ENCODE measurements at regions not wholly inside any gene's neighbourhood (a gene's known extent, or its start where the extent isn't known, plus 50 kb on each side); places are given as distances from the start of the nearest gene placed in this dataset.
"Not testable (repeated sequence)": the region's sequence is repeated elsewhere in the genome, so short reads cannot be mapped to it uniquely, and the experiment has no call there.

- intact Hi-C loops (cut with DNase I), result no loop called here
- no peak for DNase-seq (ENCODE audit: low spot score)
These were observed 662.5 kb downstream of the LUZP2 start for GRCh38 chr11:25159341-25159740.

DNA sequence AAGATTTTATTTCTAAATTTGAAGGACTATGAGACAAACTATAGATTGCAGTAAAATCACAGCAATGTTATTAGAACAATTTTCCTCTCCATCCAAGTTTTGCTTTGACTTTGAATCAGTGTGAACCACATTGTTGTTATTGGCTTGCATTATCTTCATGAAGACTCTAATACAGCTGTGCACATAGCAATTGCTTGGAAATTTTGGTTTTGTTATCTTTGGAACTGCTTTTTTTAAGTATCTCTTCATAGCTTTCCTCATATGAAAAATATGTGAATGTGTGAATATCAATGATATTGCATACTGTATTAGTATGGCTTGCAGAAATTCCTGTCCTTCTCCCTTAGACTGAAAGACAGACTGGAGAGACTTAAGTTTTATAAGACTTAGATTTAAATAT is 666.6 kb downstream of the LUZP2 start:
- intact Hi-C loops (cut with DNase I), result no loop called here
- no peak for DNase-seq (ENCODE audit: low spot score)

- intact Hi-C loops (cut with DNase I), result no loop called here
- DNase-seq (ENCODE audit: low spot score), result no peak
These were observed 683.3 kb downstream of the LUZP2 start for GRCh38 chr11:25180187-25180586.

- DNase-seq (ENCODE audit: low spot score), result no peak
- intact Hi-C loops (cut with DNase I), result no loop called here
These were observed 686.6 kb downstream of the LUZP2 start for GRCh38 chr11:25183411-25183810.

GRCh38 chr11:25197515-25197914 is 700.7 kb downstream of the LUZP2 start:
- DNase-seq (ENCODE audit: low spot score), result no peak
- intact Hi-C loops (cut with DNase I), result no loop called here

- no peak for DNase-seq (ENCODE audit: low spot score)
- intact Hi-C loops (cut with DNase I), result no loop called here
These were observed 701.9 kb downstream of the LUZP2 start for GRCh38 chr11:25198704-25199103.

DNA sequence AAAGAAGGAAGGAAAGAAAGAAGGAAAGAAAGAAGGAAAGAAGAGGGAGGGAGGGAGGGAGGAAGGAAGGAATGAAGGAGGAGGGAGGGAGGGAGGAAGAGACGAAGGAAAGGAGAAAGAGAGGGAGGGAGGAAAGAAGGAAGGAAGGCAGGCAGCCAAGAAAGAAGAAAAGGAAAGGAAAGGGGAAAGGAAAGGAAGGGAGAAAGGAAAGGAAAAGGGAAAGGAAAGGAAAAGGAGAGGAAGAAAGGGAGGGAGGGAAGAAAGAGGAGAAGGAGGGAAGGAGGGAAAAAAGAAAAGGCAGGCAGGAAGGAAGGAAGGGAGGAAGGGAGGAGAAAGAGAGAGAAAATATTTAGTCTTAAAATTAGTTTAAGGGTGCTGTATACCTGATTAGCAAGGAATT is 704.1 kb downstream of the LUZP2 start:
- no peak for DNase-seq (ENCODE audit: low spot score)
- intact Hi-C loops (cut with DNase I), result no loop called here

GRCh38 chr11:25206762-25207161 is 709.9 kb downstream of the LUZP2 start:
- no peak for DNase-seq (ENCODE audit: low spot score)
- intact Hi-C loops (cut with DNase I), result no loop called here

DNA sequence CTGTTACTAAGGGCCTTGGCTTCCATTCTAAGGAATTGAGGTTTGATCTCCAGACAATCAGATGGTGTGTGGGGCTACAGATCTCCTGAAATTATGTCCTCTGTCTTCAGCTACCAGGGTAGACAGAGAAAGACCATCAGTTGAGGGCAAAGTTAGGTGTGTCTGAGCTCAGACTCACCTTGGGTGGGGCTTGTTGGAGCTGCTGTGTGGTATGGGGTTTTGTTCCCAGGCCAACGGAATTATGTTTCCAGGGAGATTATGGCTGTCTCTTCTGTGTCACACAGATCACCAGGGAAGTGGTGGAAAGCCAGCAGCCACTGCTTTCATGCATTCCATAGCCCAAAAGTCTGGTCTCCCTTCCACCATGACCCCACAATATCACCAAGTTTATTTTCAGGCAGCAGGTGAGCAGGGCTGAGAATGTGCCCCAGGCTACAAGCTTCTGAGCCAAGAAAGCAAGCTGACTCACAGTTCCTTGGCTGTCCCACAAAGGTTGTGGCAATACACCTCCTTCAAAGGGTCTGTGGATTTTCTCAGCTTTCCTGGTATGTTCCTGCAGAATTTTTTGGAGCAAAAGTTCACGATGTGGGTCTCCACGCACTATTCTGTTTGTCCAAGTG is 714.9 kb downstream of the LUZP2 start:
- no peak for DNase-seq (ENCODE audit: low spot score)
- intact Hi-C loops (cut with DNase I), result no loop called here

DNA sequence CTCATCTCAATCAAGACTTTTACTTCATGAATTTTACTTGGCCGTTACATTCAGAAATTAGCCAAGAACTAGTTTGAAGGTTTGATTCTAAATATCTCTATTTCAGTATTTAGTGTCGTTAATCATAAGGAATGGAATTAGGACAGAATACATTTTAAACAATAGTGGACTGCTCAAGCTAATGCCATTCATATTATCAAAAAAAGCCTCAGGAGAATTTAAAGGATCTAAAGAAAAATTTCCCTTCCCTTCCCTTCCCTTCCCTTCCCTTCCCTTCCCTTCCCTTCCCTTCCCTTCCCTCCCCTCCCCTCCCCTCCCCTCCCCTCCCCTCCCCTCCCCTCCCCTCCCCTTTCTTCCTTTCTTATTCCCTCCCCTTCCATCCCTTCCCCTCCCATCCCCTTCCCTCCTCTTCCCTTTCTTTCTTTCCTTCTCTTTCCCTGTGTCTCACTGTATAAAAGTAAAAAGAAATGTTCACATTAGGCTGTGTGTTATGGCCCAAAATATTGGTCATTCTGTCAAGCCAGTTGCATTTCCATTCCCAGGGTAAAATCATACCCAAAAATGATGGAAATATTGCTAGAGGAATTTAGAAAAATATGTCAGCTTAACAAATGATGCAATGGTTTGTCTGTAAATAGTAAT is 717.8 kb downstream of the LUZP2 start:
- intact Hi-C loops (cut with DNase I), result no loop called here
- no peak for DNase-seq (ENCODE audit: low spot score)

GRCh38 chr11:25218036-25218435 is 721.2 kb downstream of the LUZP2 start:
- intact Hi-C loops (cut with DNase I), result no loop called here
- no peak for DNase-seq (ENCODE audit: low spot score)

DNA sequence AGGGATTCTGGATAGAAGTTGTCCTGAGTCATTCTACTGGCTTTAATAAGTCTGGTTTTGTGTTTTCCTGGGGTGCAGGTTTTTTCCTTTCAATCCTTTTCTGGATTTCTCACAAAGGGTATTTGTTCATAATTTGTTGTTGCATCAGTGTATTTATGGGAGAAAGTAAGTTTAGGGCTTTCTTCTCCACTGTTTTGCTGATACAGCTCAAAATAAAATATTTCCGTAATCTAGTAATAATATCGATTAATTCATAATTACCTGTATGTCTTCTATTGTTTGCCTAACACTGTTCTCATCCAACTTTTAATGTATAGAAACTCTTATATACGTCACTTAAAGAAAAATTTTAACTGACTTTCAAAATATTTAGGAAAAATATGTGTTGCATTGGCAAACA is 728.2 kb downstream of the LUZP2 start:
- intact Hi-C loops (cut with DNase I), result no loop called here
- no peak for DNase-seq (ENCODE audit: low spot score)

DNA sequence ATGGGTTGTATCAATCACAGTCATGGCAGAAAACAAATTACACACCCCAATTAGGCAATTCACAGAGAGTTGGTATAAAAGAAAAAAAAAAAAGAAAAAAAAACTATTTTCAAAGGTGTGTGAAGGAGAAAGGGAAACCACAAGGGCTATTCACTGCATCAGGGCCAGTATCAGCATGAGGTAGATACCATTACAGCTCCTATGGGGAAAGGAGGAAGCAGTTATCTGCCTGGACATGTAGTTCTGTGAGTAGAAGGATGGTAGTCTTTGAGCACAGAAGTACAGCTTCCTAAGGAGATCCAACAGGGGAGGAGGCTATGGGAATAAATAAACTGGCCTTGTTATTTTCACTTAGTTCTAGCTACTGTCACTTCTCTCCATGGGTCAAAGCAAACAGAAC is 746.1 kb downstream of the LUZP2 start:
- intact Hi-C loops (cut with DNase I), result no loop called here
- DNase-seq (ENCODE audit: low spot score), result no peak

GRCh38 chr11:25244126-25244525 is 747.3 kb downstream of the LUZP2 start:
- DNase-seq (ENCODE audit: low spot score), result no peak
- intact Hi-C loops (cut with DNase I), result no loop called here

- intact Hi-C loops (cut with DNase I), result no loop called here
- no peak for DNase-seq (ENCODE audit: low spot score)
These were observed 750.5 kb downstream of the LUZP2 start for GRCh38 chr11:25247336-25247735.

DNA sequence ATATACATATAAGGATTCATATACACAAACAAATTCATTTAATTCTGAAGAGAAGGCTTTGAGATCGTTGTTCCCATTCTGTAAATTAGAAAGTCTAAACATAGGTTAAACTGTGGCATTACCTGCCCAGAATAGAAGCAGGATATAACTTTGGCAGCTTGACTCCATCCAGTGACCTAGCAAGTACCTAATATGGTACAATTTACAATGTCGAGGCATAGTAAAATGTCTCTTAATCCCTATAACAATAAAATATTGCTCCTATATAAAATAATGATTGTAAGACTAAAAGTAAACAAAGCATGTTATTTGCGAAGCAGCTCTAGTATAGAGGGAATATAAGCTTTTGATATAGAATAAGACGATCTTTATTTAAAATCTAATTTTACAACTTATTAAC is 756.0 kb downstream of the LUZP2 start:
- DNase-seq (ENCODE audit: low spot score), result no peak
- intact Hi-C loops (cut with DNase I), result no loop called here

- intact Hi-C loops (cut with DNase I); DNase-seq (ENCODE audit: low spot score): not testable (repeated sequence)
These were observed 767.0 kb downstream of the LUZP2 start for GRCh38 chr11:25263861-25264260.

- intact Hi-C loops (cut with DNase I), result no loop called here
- no peak for DNase-seq (ENCODE audit: low spot score)
These were observed 774.4 kb downstream of the LUZP2 start for GRCh38 chr11:25271301-25271700.

GRCh38 chr11:25272214-25272613 is 775.4 kb downstream of the LUZP2 start:
- intact Hi-C loops (cut with DNase I), result no loop called here
- no peak for DNase-seq (ENCODE audit: low spot score)

GRCh38 chr11:25280821-25281220 is 784.0 kb downstream of the LUZP2 start:
- intact Hi-C loops (cut with DNase I); DNase-seq (ENCODE audit: low spot score): not testable (repeated sequence)

DNA sequence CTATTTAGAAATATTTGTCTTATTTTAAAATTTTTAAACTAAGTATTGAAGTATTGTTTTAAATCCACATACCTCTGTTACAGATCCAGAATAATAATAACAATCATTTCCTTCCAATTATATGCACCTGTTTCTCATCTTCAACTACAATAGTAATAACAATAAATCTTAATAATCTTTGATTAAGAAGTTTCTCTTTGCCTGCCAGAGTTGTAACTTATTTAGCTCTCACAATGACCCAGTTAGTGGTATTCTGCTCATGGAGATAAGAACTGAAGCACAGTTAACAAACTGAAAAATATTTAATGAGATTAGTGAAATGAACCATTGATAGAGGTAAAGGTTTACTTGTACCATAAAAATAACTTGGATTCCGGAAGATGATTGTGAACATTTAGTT is 796.3 kb downstream of the LUZP2 start:
- no peak for DNase-seq (ENCODE audit: low spot score)
- intact Hi-C loops (cut with DNase I), result no loop called here

DNA sequence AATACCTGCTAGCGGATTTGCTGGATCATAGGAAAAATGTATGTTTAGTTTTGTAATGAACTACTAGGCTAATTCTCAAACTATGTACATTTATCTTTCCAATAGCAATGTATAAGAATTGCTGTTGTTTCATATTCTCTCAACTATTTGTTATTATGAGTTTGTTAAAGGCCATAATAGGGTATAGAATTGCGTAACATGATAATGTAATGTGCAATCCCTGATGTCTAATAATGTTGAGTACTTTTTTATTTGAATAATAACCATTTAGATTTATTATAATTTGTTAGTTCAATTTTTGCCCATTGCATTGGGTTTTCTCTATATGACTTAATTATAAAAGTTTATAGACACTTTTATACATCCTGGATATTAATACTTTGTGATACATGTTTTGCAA is 801.6 kb downstream of the LUZP2 start:
- no peak for DNase-seq (ENCODE audit: low spot score)
- intact Hi-C loops (cut with DNase I), result no loop called here

All from cardiac septum (tissue), 1 donor.